ENCODE measurements at regions not wholly inside any gene's neighbourhood (a gene's known extent, or its start where the extent isn't known, plus 50 kb on each side); places are given as distances from the start of the nearest gene placed in this dataset.

DNA sequence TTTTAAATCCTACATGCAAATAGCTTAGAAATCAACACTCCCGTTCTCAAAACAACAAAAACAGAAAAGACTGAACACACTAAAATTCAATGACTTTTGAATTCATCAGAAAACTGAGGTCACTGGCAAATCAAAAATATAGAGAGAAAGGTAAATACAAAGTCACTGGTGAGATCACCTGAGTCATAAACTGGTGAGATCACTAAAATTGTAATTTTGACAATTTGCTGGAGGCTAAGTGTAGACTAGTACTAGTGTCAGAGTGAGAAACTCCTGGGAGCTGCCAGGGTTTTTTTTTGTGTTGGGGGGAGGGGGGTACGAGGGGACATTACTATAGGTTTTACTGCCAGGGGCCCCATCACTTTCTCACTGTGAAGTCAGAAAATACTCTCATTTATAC is 1876.0 kb upstream of the CELF4 start:
- H3K79me2 ChIP-seq (ENCODE audit: control insufficient read depth, low read length) = no peaks in the 10 kb centered on the region
- no peaks in the 10 kb centered on the region for H3K36me3 ChIP-seq (ENCODE audit: control insufficient read depth, low read length)
- no peaks in the 10 kb centered on the region for H4K20me1 ChIP-seq (ENCODE audit: control insufficient read depth, insufficient read depth, low read depth, low read length)
- no peaks in the 10 kb centered on the region for H3K4me1 ChIP-seq (ENCODE audit: control insufficient read depth, low read length)
- H3K9me3 ChIP-seq (ENCODE audit: control insufficient read depth, insufficient read depth, low read length) = no peaks in the 10 kb centered on the region
- no peak overlapping the region for H3K27ac ChIP-seq (ENCODE audit: low read depth, low read length)
- H3F3A ChIP-seq (ENCODE audit: control insufficient read depth, insufficient read depth) = no peaks in the 10 kb centered on the region
- TF ChIP-seq EZH2phosphoT487 (IDR thresholded peaks at IDR 0.05; ENCODE audit: borderline replicate concordance, low read length) = no peak
- TF ChIP-seq, protein P1, sequence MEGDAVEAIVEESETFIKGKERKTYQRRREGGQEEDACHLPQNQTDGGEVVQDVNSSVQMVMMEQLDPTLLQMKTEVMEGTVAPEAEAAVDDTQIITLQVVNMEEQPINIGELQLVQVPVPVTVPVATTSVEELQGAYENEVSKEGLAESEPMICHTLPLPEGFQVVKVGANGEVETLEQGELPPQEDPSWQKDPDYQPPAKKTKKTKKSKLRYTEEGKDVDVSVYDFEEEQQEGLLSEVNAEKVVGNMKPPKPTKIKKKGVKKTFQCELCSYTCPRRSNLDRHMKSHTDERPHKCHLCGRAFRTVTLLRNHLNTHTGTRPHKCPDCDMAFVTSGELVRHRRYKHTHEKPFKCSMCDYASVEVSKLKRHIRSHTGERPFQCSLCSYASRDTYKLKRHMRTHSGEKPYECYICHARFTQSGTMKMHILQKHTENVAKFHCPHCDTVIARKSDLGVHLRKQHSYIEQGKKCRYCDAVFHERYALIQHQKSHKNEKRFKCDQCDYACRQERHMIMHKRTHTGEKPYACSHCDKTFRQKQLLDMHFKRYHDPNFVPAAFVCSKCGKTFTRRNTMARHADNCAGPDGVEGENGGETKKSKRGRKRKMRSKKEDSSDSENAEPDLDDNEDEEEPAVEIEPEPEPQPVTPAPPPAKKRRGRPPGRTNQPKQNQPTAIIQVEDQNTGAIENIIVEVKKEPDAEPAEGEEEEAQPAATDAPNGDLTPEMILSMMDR (IDR thresholded peaks at IDR 0.05; ENCODE audit: low read depth, low read length, poor library complexity, severe bottlenecking) = no peak
- H3K27me3 ChIP-seq (ENCODE audit: control insufficient read depth, low read length) = no peaks in the 10 kb centered on the region
- H3K4me2 ChIP-seq (ENCODE audit: low read length) = no peak overlapping the region
- no peak overlapping the region for H3K4me3 ChIP-seq (ENCODE audit: low read length)
- no peaks in the 10 kb centered on the region for H3K9me2 ChIP-seq (replicated peaks; ENCODE audit: control insufficient read depth, low read length)

DNA sequence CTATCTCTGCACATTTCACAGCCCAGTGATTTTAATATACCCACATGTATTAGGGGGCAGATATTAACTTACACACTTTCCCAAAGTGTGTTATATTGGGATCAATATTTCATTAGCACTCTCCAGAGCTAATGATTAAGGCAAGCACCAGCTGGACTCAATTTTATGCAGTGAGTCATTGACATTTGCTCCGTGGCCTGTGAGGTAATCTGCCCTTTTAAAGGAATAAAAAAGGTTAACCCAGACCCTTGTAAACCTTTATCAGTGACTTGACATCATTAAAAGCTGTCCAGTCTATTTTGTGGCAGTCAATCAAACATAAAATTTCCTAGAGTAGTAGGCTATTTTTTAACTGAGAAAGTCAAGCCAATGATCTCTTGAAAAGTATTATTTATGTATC is 1870.4 kb upstream of the CELF4 start:
- H3F3A ChIP-seq (ENCODE audit: control insufficient read depth, insufficient read depth) = no peaks in the 10 kb centered on the region
- TF ChIP-seq, protein P1 (IDR thresholded peaks at IDR 0.05; ENCODE audit: low read depth, low read length, poor library complexity, severe bottlenecking) = no peak
- no peak for TF ChIP-seq EZH2phosphoT487 (IDR thresholded peaks at IDR 0.05; ENCODE audit: borderline replicate concordance, low read length)
- H3K36me3 ChIP-seq (ENCODE audit: control insufficient read depth, low read length) = no peaks in the 10 kb centered on the region
- H3K4me2 ChIP-seq (ENCODE audit: low read length) = no peak overlapping the region
- no peaks in the 10 kb centered on the region for H3K27me3 ChIP-seq (ENCODE audit: control insufficient read depth, low read length)
- no peak overlapping the region for H3K4me3 ChIP-seq (ENCODE audit: low read length)
- no peak overlapping the region for H3K27ac ChIP-seq (ENCODE audit: low read depth, low read length)
- H3K9me3 ChIP-seq (ENCODE audit: control insufficient read depth, insufficient read depth, low read length) = no peaks in the 10 kb centered on the region
- H4K20me1 ChIP-seq (ENCODE audit: control insufficient read depth, insufficient read depth, low read depth, low read length) = no peaks in the 10 kb centered on the region
- H3K79me2 ChIP-seq (ENCODE audit: control insufficient read depth, low read length) = no peaks in the 10 kb centered on the region
- H3K4me1 ChIP-seq (ENCODE audit: control insufficient read depth, low read length) = no peaks in the 10 kb centered on the region
- H3K9me2 ChIP-seq (replicated peaks; ENCODE audit: control insufficient read depth, low read length) = no peaks in the 10 kb centered on the region

DNA sequence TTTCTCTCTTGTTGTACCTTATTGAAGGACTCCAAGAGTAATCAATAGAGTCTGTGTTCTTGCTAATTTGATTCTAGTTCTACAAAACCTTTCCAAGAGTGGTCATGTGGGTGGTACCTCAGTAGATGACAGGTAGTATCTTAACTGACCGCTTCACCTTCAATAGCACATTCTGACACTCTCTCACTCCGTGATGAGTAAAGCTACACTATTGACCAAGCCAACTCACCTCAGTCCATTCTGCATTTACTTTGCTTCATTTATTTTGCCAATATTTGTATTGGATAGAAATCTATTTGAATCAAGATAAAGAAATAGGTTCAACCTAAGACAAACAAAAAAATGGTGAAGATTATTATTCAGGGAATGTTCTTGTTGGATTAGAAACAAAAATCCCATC is 1869.6 kb upstream of the CELF4 start:
- Histone ChIP-seq H3F3A (ENCODE audit: control insufficient read depth, insufficient read depth) (no peaks in the 10 kb centered on the region), H3K4me2 (ENCODE audit: low read length) (no peak overlapping the region), H3K4me3 (ENCODE audit: low read length) (no peak overlapping the region), H3K9me2 (replicated peaks; ENCODE audit: control insufficient read depth, low read length) (no peaks in the 10 kb centered on the region), H3K27ac (ENCODE audit: low read depth, low read length) (no peak overlapping the region), H3K4me1 (ENCODE audit: control insufficient read depth, low read length) (no peaks in the 10 kb centered on the region), H3K27me3 (ENCODE audit: control insufficient read depth, low read length) (no peaks in the 10 kb centered on the region), H3K9me3 (ENCODE audit: control insufficient read depth, insufficient read depth, low read length) (no peaks in the 10 kb centered on the region), H3K36me3 (ENCODE audit: control insufficient read depth, low read length) (no peaks in the 10 kb centered on the region), H4K20me1 (ENCODE audit: control insufficient read depth, insufficient read depth, low read depth, low read length) (no peaks in the 10 kb centered on the region), H3K79me2 (ENCODE audit: control insufficient read depth, low read length) (no peaks in the 10 kb centered on the region)
- no peak for TF ChIP-seq EZH2phosphoT487 (IDR thresholded peaks at IDR 0.05; ENCODE audit: borderline replicate concordance, low read length)
- TF ChIP-seq, protein P1 (IDR thresholded peaks at IDR 0.05; ENCODE audit: low read depth, low read length, poor library complexity, severe bottlenecking) = no peak

Data from DOHH2 (cell line).